ENCODE measurements at regions not wholly inside any gene's neighbourhood (a gene's known extent, or its start where the extent isn't known, plus 50 kb on each side); places are given as distances from the start of the nearest gene placed in this dataset.

DNA sequence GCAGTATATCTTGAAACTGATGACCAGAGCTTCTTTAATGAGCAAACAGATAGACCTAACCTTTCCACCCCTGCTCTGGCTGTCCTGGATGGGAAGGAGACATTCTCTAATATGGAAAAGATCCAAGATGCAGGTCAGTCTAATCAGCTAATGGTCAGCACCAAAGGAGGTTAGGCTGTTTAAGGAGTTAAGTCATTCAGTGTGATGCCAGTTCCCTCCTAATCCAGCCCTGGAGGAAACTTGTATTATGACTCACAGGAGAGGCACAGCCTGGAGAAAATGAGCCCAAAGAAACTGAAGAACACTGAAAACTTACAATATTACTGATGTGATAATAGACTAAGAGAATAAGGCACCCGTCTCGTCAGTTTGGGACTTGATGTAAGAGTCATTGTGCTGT is 323.0 kb downstream of the HNRNPD start:
- no peak for TF ChIP-seq ZNF274 (IDR thresholded peaks at IDR 0.05; ENCODE audit: low read depth, low read length)
- H3K4me3 ChIP-seq (ENCODE audit: low read length), result no peak overlapping the region

DNA sequence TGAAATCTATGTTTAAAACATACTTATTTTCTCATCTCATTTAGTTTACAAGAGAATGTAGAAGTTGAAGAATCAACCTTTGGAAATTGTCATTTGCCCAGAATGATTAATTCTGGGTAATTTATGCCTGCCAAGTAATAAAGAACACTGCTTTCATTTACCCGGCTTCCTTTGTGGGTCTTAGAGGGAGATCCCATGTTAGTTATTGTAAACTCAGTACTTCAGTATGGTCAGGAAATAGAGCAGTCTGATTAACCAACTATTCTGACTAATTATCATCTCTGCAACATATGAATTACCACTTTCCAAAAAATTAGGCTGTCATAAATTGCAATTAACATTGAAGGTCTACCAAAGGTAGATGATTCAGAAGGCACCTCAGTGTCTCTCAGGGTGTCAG is 324.5 kb downstream of the HNRNPD start:
- TF ChIP-seq ZNF274 (IDR thresholded peaks at IDR 0.05; ENCODE audit: low read depth, low read length), result no peak
- no peak overlapping the region for H3K4me3 ChIP-seq (ENCODE audit: low read length)

DNA sequence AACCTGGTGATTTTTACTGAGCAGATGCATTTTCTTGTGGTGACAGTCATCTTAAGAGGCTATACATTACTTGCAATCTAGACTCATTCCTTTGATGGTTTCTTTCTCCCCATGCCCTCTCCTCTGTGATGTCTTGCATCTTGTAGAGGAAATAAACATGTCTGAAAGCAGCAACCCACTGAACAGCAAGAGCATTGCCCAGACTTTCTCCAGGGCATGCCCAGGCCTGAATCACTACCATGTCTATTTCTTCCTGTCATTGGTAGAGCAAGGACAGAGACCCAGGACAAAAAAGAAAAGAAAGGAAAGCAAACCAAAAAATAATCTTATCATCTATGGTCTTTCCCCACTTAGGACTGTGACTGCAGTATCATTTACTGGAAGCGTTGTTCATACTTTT is 326.1 kb downstream of the HNRNPD start:
- TF ChIP-seq ZNF274 (IDR thresholded peaks at IDR 0.05; ENCODE audit: low read depth, low read length), result no peak
- no peak overlapping the region for H3K4me3 ChIP-seq (ENCODE audit: low read length)

DNA sequence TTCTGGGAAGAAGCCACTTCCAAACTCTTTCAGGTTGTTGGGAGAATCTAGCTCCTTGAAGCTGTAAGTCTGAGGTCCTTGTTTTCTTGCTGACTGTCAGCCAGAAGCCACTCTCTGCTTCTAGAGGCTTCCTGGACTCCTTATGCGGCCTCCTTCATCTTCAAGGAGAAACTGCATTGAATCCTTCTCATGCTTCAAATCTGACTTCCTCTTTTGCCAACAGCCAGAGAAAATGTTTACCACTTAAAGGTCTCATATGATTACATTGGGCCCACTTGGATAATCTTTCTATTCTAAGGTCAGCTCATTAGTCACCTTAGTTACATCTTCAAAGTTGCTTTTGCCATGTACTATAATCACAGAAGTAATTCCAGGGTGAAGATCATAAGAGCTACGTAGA is 327.0 kb downstream of the HNRNPD start:
- no peak for TF ChIP-seq ZNF274 (IDR thresholded peaks at IDR 0.05; ENCODE audit: low read depth, low read length)
- no peak overlapping the region for H3K4me3 ChIP-seq (ENCODE audit: low read length)

DNA sequence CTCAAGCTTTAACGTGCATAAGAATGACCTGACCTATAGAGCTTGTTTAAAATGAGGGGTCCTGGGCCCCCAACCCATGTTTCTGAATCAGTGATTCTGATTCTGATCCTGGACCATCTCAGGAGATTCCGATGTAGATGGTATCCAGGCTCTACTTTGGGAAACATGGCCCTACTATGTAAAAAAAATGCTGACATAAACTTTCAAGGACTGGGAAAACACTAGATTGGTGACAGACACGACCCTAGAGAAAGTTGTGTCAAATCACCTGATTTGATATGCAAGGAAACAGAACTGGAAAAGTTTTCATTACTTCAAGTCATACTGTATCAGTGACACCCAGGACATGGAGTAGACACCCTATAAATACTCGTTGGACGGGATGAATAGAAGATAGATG is 328.5 kb downstream of the HNRNPD start:
- no peak overlapping the region for H3K4me3 ChIP-seq (ENCODE audit: low read length)
- no peak for TF ChIP-seq ZNF274 (IDR thresholded peaks at IDR 0.05; ENCODE audit: low read depth, low read length)

DNA sequence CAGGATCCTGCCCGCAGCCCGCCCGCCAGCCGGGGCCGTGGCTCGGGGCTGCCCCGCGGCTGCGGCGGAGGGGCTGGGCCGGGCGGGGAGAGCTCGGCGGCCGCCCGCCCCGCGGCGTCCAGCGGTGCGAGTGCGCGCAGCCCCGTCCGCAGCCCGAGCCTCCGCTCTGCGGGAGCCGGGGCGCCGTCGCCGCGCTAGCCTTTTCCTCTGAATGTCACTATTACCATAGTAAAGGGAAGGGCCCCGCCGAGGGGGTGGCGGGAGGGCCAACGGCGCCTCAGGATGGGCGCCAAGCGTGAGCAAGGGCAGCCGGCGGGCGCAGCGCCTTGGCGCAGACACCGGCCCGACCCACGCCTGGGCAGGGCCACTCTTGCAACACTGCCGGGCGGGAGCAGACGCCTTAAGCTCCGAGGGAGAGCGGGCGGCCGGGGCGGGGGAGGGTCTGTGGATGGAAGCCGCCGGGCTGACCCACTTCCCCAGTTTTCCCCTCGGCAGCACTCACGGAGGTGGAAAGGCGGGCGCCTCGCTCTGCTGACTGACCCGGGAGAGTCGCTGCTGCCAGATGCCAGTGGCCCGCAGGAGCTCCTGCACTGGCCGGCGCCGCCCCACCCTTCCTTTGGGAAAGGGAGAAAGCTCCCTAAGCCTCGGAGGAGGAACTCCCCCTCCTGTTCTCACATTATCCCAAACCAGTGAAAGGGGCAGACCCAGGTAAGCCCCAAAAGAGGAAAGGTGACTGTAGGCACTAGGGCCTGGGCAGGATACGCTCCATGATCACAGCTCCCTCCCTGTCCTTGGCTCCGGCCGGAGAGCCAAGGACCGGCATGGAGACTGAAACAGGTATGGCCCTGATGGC is 329.4 kb downstream of the HNRNPD start:
- no peak for TF ChIP-seq ZNF274 (IDR thresholded peaks at IDR 0.05; ENCODE audit: low read depth, low read length)
- no peak overlapping the region for H3K4me3 ChIP-seq (ENCODE audit: low read length)

DNA sequence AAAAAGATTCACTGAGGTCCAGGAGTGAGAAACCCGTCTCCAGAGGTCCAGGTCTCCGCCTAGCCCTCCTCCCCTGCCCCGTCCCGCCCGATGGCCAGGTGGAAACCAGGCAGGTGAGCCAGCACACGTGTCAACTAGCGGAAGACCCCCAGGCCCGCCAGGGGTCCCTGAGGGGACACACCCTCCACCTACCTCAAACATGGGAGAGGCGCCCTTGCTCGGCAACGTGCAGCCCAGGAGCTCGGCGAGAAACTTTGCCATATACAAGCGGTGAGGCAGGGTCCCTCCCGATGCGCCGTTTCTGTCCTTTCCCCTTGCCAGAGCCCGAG is 330.0 kb downstream of the HNRNPD start:
- no peak for TF ChIP-seq ZNF274 (IDR thresholded peaks at IDR 0.05; ENCODE audit: low read depth, low read length)
- no peak overlapping the region for H3K4me3 ChIP-seq (ENCODE audit: low read length)

DNA sequence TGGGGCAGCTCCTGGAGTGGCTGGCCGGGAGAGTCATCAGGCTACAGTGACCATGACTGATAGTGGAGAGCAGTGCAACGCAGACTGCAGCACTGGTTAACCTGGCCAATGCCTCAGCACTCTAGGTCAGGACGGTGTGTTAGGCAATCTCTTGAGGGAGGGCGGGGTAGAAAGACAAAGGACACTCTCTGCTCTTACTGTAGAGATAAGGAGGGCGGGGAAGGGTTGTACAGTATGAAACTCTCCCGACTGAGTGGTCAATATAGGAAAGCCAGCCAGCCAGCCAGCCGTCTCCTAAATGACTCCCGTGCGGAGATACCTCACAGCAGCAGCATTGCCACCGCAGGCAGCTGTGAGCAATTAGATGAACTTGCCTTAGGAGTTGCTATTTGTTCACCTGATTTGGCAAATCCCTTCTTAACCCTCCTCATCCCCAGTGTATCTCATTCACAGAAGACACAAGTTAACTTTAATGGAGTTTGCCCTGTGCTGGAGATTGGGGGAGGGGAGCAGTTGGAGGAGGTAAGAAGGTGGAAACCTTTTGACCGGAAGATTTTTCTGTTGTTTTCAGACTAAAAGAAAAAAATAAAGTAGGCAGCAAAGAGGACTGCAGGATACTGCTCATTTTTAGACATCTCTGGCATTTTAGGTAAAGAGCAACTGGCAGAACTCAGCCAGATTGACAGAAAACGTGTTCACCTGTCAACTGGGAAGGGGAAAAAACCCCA is 330.5 kb downstream of the HNRNPD start:
- no peak overlapping the region for H3K4me3 ChIP-seq (ENCODE audit: low read length)
- no peak for TF ChIP-seq ZNF274 (IDR thresholded peaks at IDR 0.05; ENCODE audit: low read depth, low read length)

DNA sequence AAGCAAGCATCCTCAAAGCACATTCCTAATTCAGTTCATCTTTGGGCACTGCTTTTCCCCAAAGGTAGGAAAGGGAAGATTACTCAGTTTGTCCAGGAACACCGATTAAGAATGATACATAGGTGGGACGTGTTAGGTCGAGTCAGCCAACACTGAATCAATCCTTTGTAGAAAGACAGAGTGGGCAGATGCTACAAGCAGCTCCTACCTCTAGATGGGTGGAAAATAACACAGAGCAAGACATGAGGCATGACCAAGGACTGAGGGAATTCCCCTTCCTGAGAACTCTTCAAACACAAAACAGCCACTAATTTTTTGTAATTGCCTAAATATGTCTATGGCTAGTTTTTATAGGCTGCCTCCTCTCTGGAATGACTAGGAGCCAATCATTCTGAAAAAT is 331.7 kb downstream of the HNRNPD start:
- no peak overlapping the region for H3K4me3 ChIP-seq (ENCODE audit: low read length)
- no peak for TF ChIP-seq ZNF274 (IDR thresholded peaks at IDR 0.05; ENCODE audit: low read depth, low read length)

DNA sequence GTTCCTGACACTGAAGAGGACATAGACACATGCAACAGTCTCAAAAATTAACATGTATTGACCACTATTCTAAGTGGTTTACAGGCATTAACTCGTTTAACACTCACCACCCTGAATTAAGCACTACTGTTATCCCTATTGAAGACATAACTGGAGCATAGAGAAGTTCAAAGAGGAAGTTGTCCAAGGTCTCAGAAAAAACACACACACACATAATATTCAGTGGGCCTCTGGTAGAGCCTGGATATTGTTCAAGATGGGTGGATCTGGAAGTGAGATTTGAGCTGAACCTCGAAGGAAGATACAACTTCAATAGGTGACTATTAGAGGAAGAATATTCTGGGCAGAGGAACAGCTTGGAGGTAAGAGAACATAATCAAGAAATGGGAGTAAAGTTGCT is 334.9 kb downstream of the HNRNPD start:
- no peak overlapping the region for H3K4me3 ChIP-seq (ENCODE audit: low read length)
- TF ChIP-seq ZNF274 (IDR thresholded peaks at IDR 0.05; ENCODE audit: low read depth, low read length), result no peak

DNA sequence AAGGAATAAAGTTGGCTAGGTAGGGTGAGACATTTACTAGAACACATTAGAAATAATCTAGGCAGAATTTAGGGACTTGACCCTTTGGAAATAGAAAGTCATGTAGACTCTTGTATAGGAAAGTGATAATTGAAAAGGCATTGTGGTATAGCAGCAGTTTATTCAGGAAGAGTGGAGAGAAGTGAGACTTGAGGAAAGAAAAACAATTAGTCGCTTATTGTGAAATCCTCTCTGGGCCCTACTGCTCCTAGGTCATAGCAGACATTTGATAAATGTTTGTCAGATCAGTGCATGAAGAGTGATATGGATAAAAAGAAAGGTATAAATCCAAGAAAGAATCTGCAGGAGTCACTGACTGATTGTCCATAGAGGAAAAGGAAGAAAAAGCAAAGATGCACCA is 337.6 kb downstream of the HNRNPD start:
- TF ChIP-seq ZNF274 (IDR thresholded peaks at IDR 0.05; ENCODE audit: low read depth, low read length), result no peak
- no peak overlapping the region for H3K4me3 ChIP-seq (ENCODE audit: low read length)

DNA sequence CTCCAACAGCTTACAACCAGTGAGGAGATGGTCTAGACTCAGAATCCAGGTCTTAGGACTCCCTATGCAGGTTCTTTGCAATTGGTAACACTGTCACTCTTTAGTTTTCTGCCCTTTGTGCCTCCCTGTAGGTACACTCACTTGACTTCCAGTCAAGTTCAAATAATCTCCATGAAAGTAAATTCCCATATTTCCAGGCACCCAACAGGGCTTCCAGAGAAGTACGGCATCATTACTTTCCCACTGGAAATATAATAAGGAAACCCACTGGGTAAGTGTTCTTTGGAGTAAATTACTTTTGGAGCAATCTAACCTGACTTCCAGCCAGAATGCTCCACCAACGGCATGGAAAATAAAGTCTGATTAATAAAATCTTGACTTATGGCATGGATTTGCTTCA is 338.9 kb downstream of the HNRNPD start:
- no peak overlapping the region for H3K4me3 ChIP-seq (ENCODE audit: low read length)
- no peak for TF ChIP-seq ZNF274 (IDR thresholded peaks at IDR 0.05; ENCODE audit: low read depth, low read length)

DNA sequence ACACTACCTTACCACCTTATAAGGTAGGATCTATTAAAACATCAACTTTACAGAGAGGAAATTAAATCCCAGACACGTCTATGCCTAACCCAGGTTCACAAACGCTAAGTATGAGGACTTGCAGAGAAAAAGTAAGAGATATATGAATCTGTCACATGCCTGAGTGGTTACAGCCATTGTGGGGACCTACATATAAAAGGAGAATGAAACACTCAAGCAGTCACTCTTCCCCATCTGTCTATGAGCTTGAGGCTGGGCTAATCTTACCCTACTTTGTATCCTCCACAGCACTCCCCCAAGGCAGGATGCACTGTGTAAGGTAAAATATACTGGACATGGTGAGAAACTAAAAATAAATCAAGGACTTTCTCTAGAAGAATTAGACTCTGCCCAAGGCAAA is 339.9 kb downstream of the HNRNPD start:
- no peak overlapping the region for H3K4me3 ChIP-seq (ENCODE audit: low read length)
- TF ChIP-seq ZNF274 (IDR thresholded peaks at IDR 0.05; ENCODE audit: low read depth, low read length), result no peak

DNA sequence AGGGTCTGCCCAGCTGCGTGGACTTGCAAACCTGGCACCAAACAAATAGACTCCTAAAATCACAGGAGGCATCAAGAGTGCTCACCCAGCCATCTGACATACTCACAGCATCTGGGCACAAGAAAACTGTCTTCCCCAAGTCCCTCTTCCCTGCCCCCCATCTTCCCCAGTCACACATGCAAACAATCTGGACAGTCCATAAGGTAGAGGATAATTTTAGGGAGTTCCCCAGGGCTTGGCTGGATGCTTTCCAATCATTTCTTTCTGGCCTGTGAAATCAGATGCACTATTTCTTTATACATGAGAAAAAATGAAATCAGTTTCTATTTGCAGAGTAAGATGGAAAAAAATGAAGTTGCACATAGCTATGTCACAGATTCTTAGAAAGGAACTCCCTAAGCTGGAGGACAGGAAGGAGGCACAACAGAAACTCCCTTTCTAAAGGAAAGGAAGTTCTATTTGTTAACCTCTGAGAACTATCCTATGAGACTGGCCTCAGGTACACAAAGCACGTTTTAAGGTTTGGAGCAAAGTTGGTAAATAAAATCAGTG is 342.3 kb downstream of the HNRNPD start:
- no peak for TF ChIP-seq ZNF274 (IDR thresholded peaks at IDR 0.05; ENCODE audit: low read depth, low read length)
- no peak overlapping the region for H3K4me3 ChIP-seq (ENCODE audit: low read length)

DNA sequence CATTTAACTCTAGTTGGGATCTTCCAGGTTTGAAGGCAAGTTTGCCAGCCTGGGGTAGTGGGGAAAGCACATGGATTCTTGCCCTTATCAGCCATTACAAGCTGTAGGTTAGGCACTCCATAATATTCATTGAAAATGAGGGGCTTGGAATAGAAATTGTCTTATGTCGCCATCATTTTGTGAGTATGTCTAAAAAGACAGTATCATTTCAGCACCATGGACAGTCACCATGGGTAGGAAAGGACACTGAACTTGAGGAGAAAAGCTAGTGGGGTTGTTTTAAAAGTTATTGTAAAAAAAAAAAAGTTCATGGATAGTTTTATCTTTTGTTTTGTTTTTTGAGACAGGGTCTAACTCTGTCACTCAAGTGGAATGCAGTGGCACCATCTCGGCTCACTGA is 356.1 kb downstream of the HNRNPD start:
- no peak overlapping the region for H3K4me3 ChIP-seq (ENCODE audit: low read length)
- TF ChIP-seq ZNF274 (IDR thresholded peaks at IDR 0.05; ENCODE audit: low read depth, low read length), result no peak

Measured in GM08714 (cell line).